GM19238 (cell line): ENCODE measurements at regions not wholly inside any gene's neighbourhood (a gene's known extent, or its start where the extent isn't known, plus 50 kb on each side); places are given as distances from the start of the nearest gene placed in this dataset.
"Not testable (repeated sequence)": the region's sequence is repeated elsewhere in the genome, so short reads cannot be mapped to it uniquely, and the experiment has no call there.

ENCODE experiments used
- DNase-seq: peaks from one replicate; pipeline ENCODE4 v3.0.0; 2011; ENCODE audit warnings: low spot score; ENCODE audit not compliant: insufficient read length

- not testable (repeated sequence) for DNase-seq
These were observed 493.6 kb downstream of the KLF12 start for GRCh38 chr13:73640476-73641179.

GRCh38 chr13:73635166-73635787 is 498.9 kb downstream of the KLF12 start:
- DNase-seq, result no peak

GRCh38 chr13:73633817-73634460 is 500.3 kb downstream of the KLF12 start:
- DNase-seq, result no peak

- DNase-seq, result no peak
These were observed 502.8 kb downstream of the KLF12 start for GRCh38 chr13:73631411-73631810.

GRCh38 chr13:73625562-73626339 is 508.5 kb downstream of the KLF12 start:
- no peak for DNase-seq

GRCh38 chr13:73623281-73623680 is 510.9 kb downstream of the KLF12 start:
- no peak for DNase-seq

GRCh38 chr13:73622381-73622780 is 511.8 kb downstream of the KLF12 start:
- no peak for DNase-seq

GRCh38 chr13:73618275-73618865 is 515.8 kb downstream of the KLF12 start:
- DNase-seq, result no peak

- no peak for DNase-seq
These were observed 517.3 kb downstream of the KLF12 start for GRCh38 chr13:73616861-73617260.

- DNase-seq, result no peak
These were observed 523.2 kb downstream of the KLF12 start for GRCh38 chr13:73610799-73611592.

GRCh38 chr13:73608711-73609485 is 525.3 kb downstream of the KLF12 start:
- DNase-seq, result no peak

GRCh38 chr13:73608157-73608516 is 526.1 kb downstream of the KLF12 start:
- DNase-seq, result no peak

GRCh38 chr13:73607489-73608156 is 526.6 kb downstream of the KLF12 start:
- DNase-seq, result no peak

- no peak for DNase-seq
These were observed 530.6 kb downstream of the KLF12 start for GRCh38 chr13:73603646-73604045.

- DNase-seq, result no peak
These were observed 531.9 kb downstream of the KLF12 start for GRCh38 chr13:73602295-73602694.

- no peak for DNase-seq
These were observed 532.5 kb downstream of the KLF12 start for GRCh38 chr13:73601708-73602107.

- DNase-seq, result no peak
These were observed 534.7 kb downstream of the KLF12 start for GRCh38 chr13:73599232-73600128.

- DNase-seq, result no peak
These were observed 536.0 kb downstream of the KLF12 start for GRCh38 chr13:73598020-73598712.
